SU-DHL-6 (cell line): ENCODE measurements at regions not wholly inside any gene's neighbourhood (a gene's known extent, or its start where the extent isn't known, plus 50 kb on each side); places are given as distances from the start of the nearest gene placed in this dataset.

ENCODE experiments used
- H2AFZ ChIP-seq: fragments of 200-600 bp; sonication (generic); 2 replicates; pipeline ENCODE4 v1.6.1; 2014; ENCODE audit warnings: low read depth, mild to moderate bottlenecking, moderate library complexity, mixed read lengths, antibody characterized with exemption, low read length; ENCODE audit not compliant: severe bottlenecking
- H3F3A ChIP-seq: fragments of 200-600 bp; shearing (Covaris generic); 2 replicates; pipeline ENCODE4 v1.6.0; 2016; ENCODE audit warnings: antibody characterized with exemption, mild to moderate bottlenecking; ENCODE audit not compliant: insufficient read depth
- H3K27ac ChIP-seq: fragments of 200-600 bp; sonication (generic); 2 replicates; pipeline ENCODE4 v1.5.1; 2016; ENCODE audit warnings: low read depth, mild to moderate bottlenecking, low read length, moderate library complexity, mixed read lengths
- H3K27me3 ChIP-seq: fragments of 200-600 bp; sonication (generic), shearing (Covaris generic); 2 replicates; pipeline ENCODE4 v1.6.0; 2014; ENCODE audit warnings: mild to moderate bottlenecking, low read length
- H3K36me3 ChIP-seq: fragments of 200-600 bp; sonication (generic); 2 replicates; pipeline ENCODE4 v1.6.1; 2014; ENCODE audit warnings: mild to moderate bottlenecking, low read length, mixed read lengths
- H3K4me2 ChIP-seq: fragments of 300-600, 200-600 bp; shearing (Covaris generic), sonication (generic); 2 replicates; pipeline ENCODE4 v1.6.0; 2014; ENCODE audit warnings: low read length, low read depth, mild to moderate bottlenecking; ENCODE audit not compliant: poor library complexity, severe bottlenecking
- H3K4me3 ChIP-seq: fragments of 200-600 bp; sonication (generic); 2 replicates; pipeline ENCODE4 v1.5.1; 2014; ENCODE audit warnings: antibody characterized with exemption, low read length, mild to moderate bottlenecking, mixed read lengths; ENCODE audit not compliant: insufficient read depth, poor library complexity, severe bottlenecking
- H3K79me2 ChIP-seq: fragments of 200-600 bp; sonication (generic); 2 replicates; pipeline ENCODE4 v1.6.1; 2014; ENCODE audit warnings: mild to moderate bottlenecking, low read length, moderate library complexity; ENCODE audit not compliant: insufficient read depth
- H3K9ac ChIP-seq: fragments of 200-600 bp; sonication (generic); 2 replicates; pipeline ENCODE4 v1.7.0; 2014; ENCODE audit warnings: mild to moderate bottlenecking, low read length
- H3K9me2 ChIP-seq: fragments of 200-600 bp; sonication (generic); replicated peaks from 2 replicates; pipeline ENCODE4 v1.6.1; 2014; ENCODE audit warnings: low read length; ENCODE audit not compliant: insufficient read depth
- H3K9me3 ChIP-seq: fragments of 200-600 bp; sonication (generic); 2 replicates; pipeline ENCODE4 v1.6.1; 2014; ENCODE audit warnings: low read length, mixed read lengths; ENCODE audit not compliant: insufficient read depth
- H4K20me1 ChIP-seq: fragments of 200-600 bp; sonication (generic); 2 replicates; pipeline ENCODE4 v1.6.1; 2014; ENCODE audit warnings: low read depth, mild to moderate bottlenecking, antibody characterized with exemption, low read length, moderate library complexity, mixed read lengths
- EZH2phosphoT487 ChIP-seq: fragments of 200-600 bp; sonication (generic), shearing (Covaris generic); conservative IDR thresholded peaks from 2 replicates; pipeline ENCODE4 v1.6.1; 2018; ENCODE audit warnings: mild to moderate bottlenecking, antibody characterized with exemption, low read length, moderate library complexity, mixed read lengths
- TF ChIP-seq, protein P1 (sequence below): fragments of 200-600 bp; sonication (generic); IDR thresholded peaks from one replicate; pipeline ENCODE4 v1.5.1; 2017; ENCODE audit warnings: antibody characterized with exemption, mild to moderate bottlenecking, low read length, moderate library complexity; ENCODE audit not compliant: insufficient read depth, poor library complexity, severe bottlenecking

DNA sequence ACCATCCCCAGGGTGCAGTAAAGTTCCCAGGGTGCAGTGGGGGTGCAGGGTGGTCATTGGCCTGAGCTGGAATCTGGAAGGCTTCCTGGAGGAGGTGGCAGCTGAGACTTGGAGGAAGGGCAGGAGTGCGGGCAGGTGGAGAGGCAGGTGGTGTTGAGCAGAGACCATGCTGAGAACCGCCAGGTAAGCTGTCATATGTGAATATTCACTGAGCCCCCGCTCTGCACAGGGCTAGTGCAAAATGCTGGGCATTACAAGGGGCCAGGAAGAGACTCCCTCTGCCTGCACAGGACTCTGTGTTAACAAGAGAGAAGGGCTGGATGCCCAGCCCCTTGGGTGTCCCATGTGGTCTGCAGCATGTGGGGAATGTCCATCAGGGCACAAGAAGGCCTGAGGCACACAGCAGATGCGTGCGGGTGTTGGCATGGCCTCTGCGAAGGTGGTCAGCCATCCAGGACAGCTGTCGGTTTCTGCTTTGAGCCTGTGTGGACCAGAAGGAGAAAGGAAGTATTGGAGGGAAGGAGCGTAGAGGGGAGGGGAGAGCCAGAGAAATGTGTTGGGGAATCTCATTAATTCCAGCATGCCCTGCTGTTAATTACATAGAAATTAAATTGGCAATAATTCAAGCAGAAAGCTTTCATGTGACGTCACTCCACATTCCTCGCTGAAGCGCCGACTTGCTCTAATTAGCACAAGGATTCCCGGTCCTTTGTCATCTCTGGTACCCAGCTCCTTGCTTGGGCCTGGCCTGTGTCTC lies 62.8 kb upstream of the OTOS start:
- Histone ChIP-seq H3K9me3 (no peaks in the 10 kb centered on the region), H3F3A (no peaks in the 10 kb centered on the region), H3K4me3 (no peak overlapping the region), H3K79me2 (no peaks in the 10 kb centered on the region), H3K4me2 (no peak overlapping the region), H3K9me2 (no peaks in the 10 kb centered on the region), H3K9ac (no peak overlapping the region), H4K20me1 (no peaks in the 10 kb centered on the region), H3K36me3 (no peaks in the 10 kb centered on the region), H3K27ac (no peak overlapping the region), H2AFZ (no peak overlapping the region), H3K27me3 (no peaks in the 10 kb centered on the region)
- no peak for TF ChIP-seq EZH2phosphoT487
- TF ChIP-seq, protein P1, sequence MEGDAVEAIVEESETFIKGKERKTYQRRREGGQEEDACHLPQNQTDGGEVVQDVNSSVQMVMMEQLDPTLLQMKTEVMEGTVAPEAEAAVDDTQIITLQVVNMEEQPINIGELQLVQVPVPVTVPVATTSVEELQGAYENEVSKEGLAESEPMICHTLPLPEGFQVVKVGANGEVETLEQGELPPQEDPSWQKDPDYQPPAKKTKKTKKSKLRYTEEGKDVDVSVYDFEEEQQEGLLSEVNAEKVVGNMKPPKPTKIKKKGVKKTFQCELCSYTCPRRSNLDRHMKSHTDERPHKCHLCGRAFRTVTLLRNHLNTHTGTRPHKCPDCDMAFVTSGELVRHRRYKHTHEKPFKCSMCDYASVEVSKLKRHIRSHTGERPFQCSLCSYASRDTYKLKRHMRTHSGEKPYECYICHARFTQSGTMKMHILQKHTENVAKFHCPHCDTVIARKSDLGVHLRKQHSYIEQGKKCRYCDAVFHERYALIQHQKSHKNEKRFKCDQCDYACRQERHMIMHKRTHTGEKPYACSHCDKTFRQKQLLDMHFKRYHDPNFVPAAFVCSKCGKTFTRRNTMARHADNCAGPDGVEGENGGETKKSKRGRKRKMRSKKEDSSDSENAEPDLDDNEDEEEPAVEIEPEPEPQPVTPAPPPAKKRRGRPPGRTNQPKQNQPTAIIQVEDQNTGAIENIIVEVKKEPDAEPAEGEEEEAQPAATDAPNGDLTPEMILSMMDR = no peak

DNA sequence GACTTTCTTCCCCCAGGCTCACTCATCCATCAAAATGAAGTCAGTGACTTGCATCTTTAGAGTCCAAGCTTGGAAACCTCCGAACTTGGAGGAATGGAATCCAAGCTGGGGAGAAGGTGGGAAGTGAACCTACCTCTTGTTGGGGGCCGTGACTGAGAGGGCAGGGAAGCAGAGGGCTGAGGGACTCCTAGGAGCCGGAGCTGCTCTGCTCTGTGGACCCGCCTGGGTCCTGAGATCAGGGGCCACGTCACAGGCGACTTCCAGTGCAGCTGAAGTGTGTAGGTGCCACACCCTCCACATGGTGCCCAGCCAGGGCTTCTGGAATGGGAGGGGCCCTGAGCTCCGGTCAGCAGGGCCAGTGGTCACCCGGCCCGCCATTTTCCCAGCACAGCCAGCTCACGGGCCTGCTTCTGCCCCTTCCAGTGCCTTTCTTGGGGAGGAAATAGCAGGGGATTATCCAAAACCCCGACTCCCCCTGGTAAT lies 63.4 kb upstream of the OTOS start:
- Histone ChIP-seq H3K36me3 (no peaks in the 10 kb centered on the region), H4K20me1 (no peaks in the 10 kb centered on the region), H3K27ac (no peak overlapping the region), H3F3A (no peaks in the 10 kb centered on the region), H2AFZ (no peak overlapping the region), H3K9me3 (no peaks in the 10 kb centered on the region), H3K27me3 (no peaks in the 10 kb centered on the region), H3K9ac (no peak overlapping the region), H3K4me3 (no peak overlapping the region), H3K79me2 (no peaks in the 10 kb centered on the region), H3K4me2 (no peak overlapping the region), H3K9me2 (no peaks in the 10 kb centered on the region)
- no peak for TF ChIP-seq EZH2phosphoT487
- TF ChIP-seq, protein P1 = no peak

DNA sequence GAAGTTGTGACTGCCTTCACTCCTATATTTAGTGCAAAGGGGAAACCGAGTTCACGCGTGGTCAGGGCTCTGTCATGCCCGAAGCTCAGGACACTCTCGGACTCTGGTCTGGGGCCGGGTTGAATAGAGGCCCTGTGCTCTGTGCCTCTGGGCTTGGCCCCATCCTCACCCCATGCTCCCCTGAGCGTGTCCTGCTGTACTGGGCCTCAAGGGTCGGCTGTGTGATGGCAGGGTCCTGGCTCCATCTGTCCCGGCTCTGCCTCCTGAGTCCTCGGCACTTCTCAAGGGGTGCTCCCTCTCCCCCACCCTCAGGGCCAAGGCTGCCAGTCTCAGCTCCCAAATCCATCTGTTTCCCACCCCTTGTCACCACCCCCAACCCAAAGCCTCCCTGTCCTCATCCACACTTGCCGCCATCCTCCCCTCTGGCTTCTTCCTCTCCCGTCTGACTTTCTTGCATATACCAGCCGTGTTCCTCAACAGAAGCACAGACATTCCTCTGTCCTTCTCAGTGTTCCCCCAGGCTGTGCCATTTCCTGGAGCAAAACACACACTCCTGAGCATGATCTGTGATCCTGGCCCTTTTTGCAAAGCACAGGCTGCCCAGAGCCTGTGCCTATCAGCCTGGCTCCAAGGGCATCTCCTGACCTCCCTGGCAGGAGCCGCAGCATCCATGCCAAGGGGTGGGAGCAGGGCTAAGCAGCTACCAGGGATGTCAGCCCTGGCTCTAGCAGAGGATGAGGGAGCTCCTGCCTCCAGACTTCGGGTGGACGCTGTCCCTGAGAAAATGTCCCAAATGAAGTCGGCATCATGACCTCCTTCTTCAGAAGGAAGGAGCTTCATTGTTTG lies 64.2 kb upstream of the OTOS start:
- TF ChIP-seq EZH2phosphoT487 = no peak
- TF ChIP-seq, protein P1 = no peak
- H3F3A ChIP-seq = no peaks in the 10 kb centered on the region
- no peak overlapping the region for H3K9ac ChIP-seq
- no peaks in the 10 kb centered on the region for H4K20me1 ChIP-seq
- H2AFZ ChIP-seq = no peak overlapping the region
- no peaks in the 10 kb centered on the region for H3K79me2 ChIP-seq
- no peaks in the 10 kb centered on the region for H3K36me3 ChIP-seq
- no peak overlapping the region for H3K27ac ChIP-seq
- H3K4me3 ChIP-seq = no peak overlapping the region
- no peaks in the 10 kb centered on the region for H3K9me3 ChIP-seq
- H3K4me2 ChIP-seq = no peak overlapping the region
- no peaks in the 10 kb centered on the region for H3K9me2 ChIP-seq
- H3K27me3 ChIP-seq = no peaks in the 10 kb centered on the region
